ENCODE measurements at regions not wholly inside any gene's neighbourhood (a gene's known extent, or its start where the extent isn't known, plus 50 kb on each side); places are given as distances from the start of the nearest gene placed in this dataset.

- TF ChIP-seq CTCF (IDR thresholded peaks at IDR 0.05; ENCODE audit: insufficient read depth, low read length, poor library complexity, severe bottlenecking): no peak
- no peak for TF ChIP-seq EZH2phosphoT487 (conservative IDR thresholded peaks at IDR 0.05; ENCODE audit: low read length)
These were observed 197.1 kb downstream of the SATB1 start for GRCh38 chr3:18228060-18228459.

Measured in SU-DHL-6 (cell line).